PC-9 (cell line): ENCODE measurements at regions not wholly inside any gene's neighbourhood (a gene's known extent, or its start where the extent isn't known, plus 50 kb on each side); places are given as distances from the start of the nearest gene placed in this dataset.

Source experiments
- BruUV-seq: library from RNA; stranded (reverse); fragments of 400-500 nt; replicated peaks from 2 replicates; lab custom pipeline; 2021; lab: Mats Ljungman, UMichigan
- CTCF ChIA-PET: fragments of 300-600 bp; sonication (Branson Sonifier 250); formaldehyde crosslinking; loops from one replicate; lab custom pipeline; 2022; ENCODE audit warnings: antibody characterized with exemption; lab: Charles Lee
- POLR2A ChIA-PET: fragments of 300-600 bp; sonication (Branson Sonifier 250); formaldehyde crosslinking; loops from one replicate; lab custom pipeline; 2022; ENCODE audit warnings: antibody characterized with exemption; ENCODE audit not compliant: unreplicated experiment; lab: Charles Lee
- DNase-seq, 2 experiments: peaks; one replicate each; pipeline versions ENCODE4 v3.0.0 to v3.0.0-alpha.2; 2015 to 2022; ENCODE audit warnings: mixed read lengths in 1 of 2
- H2AFZ ChIP-seq: fragments of 200-600 bp; sonication (generic); 2 replicates; pipeline ENCODE4 v1.8.1; 2017; ENCODE audit warnings: antibody characterized with exemption
- H3F3A ChIP-seq: fragments of 200-600 bp; sonication (generic); 2 replicates; pipeline ENCODE4 v1.8.1; 2017; ENCODE audit warnings: antibody characterized with exemption, mild to moderate bottlenecking, low read depth; ENCODE audit not compliant: insufficient read depth
- H3K27ac ChIP-seq: fragments of 200-600 bp; sonication (generic); 2 replicates; pipeline ENCODE4 v1.6.1; 2016; ENCODE audit warnings: mixed run types
- H3K27me3 ChIP-seq: fragments of 200-600 bp; sonication (generic); 2 replicates; pipeline ENCODE4 v1.6.1; 2016; ENCODE audit warnings: low read depth, mixed run types; ENCODE audit not compliant: insufficient read depth
- H3K36me3 ChIP-seq: fragments of 200-600 bp; sonication (generic); 2 replicates; pipeline ENCODE4 v1.6.1; 2016; ENCODE audit warnings: low read depth, mixed run types
- H3K4me1 ChIP-seq: fragments of 200-600 bp; sonication (generic); replicated peaks from 2 replicates; pipeline ENCODE4 v1.6.1; 2016; ENCODE audit warnings: mixed run types; ENCODE audit not compliant: insufficient read depth
- H3K4me2 ChIP-seq: fragments of 200-600 bp; sonication (generic); 2 replicates; pipeline ENCODE4 v1.6.1; 2017; ENCODE audit warnings: mixed run types
- H3K4me3 ChIP-seq: fragments of 200-600 bp; sonication (generic); 2 replicates; pipeline ENCODE4 v1.6.1; 2016; ENCODE audit warnings: mixed run types
- H3K79me2 ChIP-seq: fragments of 200-600 bp; sonication (generic); 2 replicates; pipeline ENCODE4 v1.6.1; 2017; ENCODE audit warnings: low read depth, mixed run types
- H3K9me2 ChIP-seq: fragments of 200-600 bp; sonication (generic); 2 replicates; pipeline ENCODE4 v1.8.1; 2017; ENCODE audit warnings: mild to moderate bottlenecking; ENCODE audit not compliant: insufficient read depth
- H3K9me3 ChIP-seq: fragments of 200-600 bp; sonication (generic); 2 replicates; pipeline ENCODE4 v1.8.1; 2016; ENCODE audit warnings: low read depth; ENCODE audit not compliant: insufficient read depth
- H4K20me1 ChIP-seq: fragments of 200-600 bp; sonication (generic); 2 replicates; pipeline ENCODE4 v1.8.1; 2017; ENCODE audit not compliant: insufficient read depth
- CTCF ChIP-seq: fragments of 200-600 bp; sonication (generic); conservative IDR thresholded peaks from 2 replicates; pipeline ENCODE4 v1.6.1; 2017; ENCODE audit warnings: mixed run types, antibody characterized with exemption, mild to moderate bottlenecking, moderate library complexity
- EZH2 ChIP-seq: fragments of 200-600 bp; sonication (generic); IDR thresholded peaks from 2 replicates; pipeline ENCODE4 v1.8.0; 2017; ENCODE audit warnings: antibody characterized with exemption, low read depth
- intact Hi-C: fragments of 100-400 bp; cut with micrococcal nuclease; formaldehyde crosslinking; loops from one replicate; pipeline ENCODE4 v1.10.0; 2022; ENCODE audit not compliant: unreplicated experiment

- intact Hi-C loops = no loop called here
- Histone ChIP-seq H3K4me3 (no peak overlapping the region), H3K27me3 (no peaks in the 10 kb centered on the region), H3K4me1 (no peaks in the 10 kb centered on the region), H3F3A (no peaks in the 10 kb centered on the region), H3K9me3 (no peaks in the 10 kb centered on the region), H3K4me2 (no peak overlapping the region), H3K79me2 (no peaks in the 10 kb centered on the region), H3K27ac (no peak overlapping the region), H3K36me3 (no peaks in the 10 kb centered on the region), H2AFZ (no peak overlapping the region), H4K20me1 (no peaks in the 10 kb centered on the region), H3K9me2 (no peaks in the 10 kb centered on the region)
- no peak for TF ChIP-seq CTCF
- ChIA-PET CTCF (no interaction called here), POLR2A (no interaction called here)
- no peak for DNase-seq
- BruUV-seq = no TSS peak
Observed at GRCh38 chr5:79850316-79850822, 140.7 kb downstream of the MTX3 start.

GRCh38 chr5:79849486-79850315 lies 141.4 kb downstream of the MTX3 start:
- H3K4me2 ChIP-seq = no peak overlapping the region
- intact Hi-C loops = no loop called here
- no peak overlapping the region for H3K4me3 ChIP-seq

More at GRCh38 chr5:79849486-79850315, 141.4 kb downstream of the MTX3 start:
- Histone ChIP-seq H3K79me2 (no peaks in the 10 kb centered on the region), H3K9me3 (no peaks in the 10 kb centered on the region), H2AFZ (no peak overlapping the region), H4K20me1 (no peaks in the 10 kb centered on the region), H3K27me3 (no peaks in the 10 kb centered on the region), H3F3A (no peaks in the 10 kb centered on the region), H3K4me1 (no peaks in the 10 kb centered on the region), H3K36me3 (no peaks in the 10 kb centered on the region), H3K9me2 (no peaks in the 10 kb centered on the region), H3K27ac (no peak overlapping the region)
- TF ChIP-seq EZH2 = no peak
- no peak for TF ChIP-seq CTCF
- no peak for DNase-seq
- ChIA-PET POLR2A (no interaction called here), CTCF (no interaction called here)
- no TSS peak for BruUV-seq
